ENCODE measurements at regions not wholly inside any gene's neighbourhood (a gene's known extent, or its start where the extent isn't known, plus 50 kb on each side); places are given as distances from the start of the nearest gene placed in this dataset.
A peak's percentile ranks its signal among the peaks of the same experiment; 100 is the strongest.

DNA sequence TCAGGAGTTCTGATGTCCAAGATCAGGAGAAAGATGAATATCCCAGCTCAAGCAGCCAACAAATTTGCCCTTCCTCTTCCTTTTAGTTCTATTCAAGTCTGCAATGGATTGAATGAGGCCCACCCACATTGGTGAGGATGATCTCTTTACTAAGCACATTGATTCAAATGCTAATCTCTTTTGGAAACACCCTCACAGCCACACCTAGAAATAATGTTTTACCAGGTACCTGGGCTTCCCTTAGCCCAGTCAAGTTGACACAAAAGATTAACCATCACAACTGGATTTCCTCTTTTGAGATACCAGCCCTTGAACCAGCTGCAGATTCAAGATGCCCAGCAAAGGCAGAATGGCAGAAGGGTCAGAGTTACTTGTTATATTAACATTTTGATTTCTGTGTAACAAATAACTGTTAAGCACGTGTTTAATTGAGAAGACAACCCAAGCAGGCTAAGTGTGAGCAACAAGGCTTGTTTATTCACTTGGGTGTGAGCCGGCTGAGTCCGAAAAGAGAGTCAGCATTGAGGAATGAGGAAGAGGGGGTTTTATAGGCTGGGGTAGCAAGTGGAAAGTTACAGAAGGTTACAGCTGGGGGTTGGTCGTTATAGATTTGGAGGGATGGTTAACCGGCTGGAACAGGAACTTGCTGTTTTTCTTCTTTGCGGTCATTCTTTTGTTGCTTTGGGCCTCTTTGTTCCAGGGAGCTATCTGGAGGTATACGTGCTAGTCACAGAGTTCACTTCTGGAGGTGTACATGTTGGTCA is 180.3 kb downstream of the EMP1 start:
- Histone ChIP-seq H3K4me1 (ENCODE audit: insufficient read depth, low read length, severe bottlenecking) (peaks cover 100% of the 10 kb centered on the region), H3K4me2 (ENCODE audit: low read length) (peak overlapping the region; percentile 59)

GRCh38 chr12:13375583-13376345 is 179.2 kb downstream of the EMP1 start:
- no peak overlapping the region for H2AFZ ChIP-seq (ENCODE audit: low read length)
- no peaks in the 10 kb centered on the region for H3F3A ChIP-seq (ENCODE audit: insufficient read depth, low read length)
- peak overlapping the region; percentile 56 for H3K4me2 ChIP-seq (ENCODE audit: low read length)
- peak overlapping the region; percentile 2 for H3K4me3 ChIP-seq (ENCODE audit: low read depth, low read length, poor library complexity, severe bottlenecking)
- H3K36me3 ChIP-seq (ENCODE audit: insufficient read depth, low read length): no peaks in the 10 kb centered on the region
- TF ChIP-seq CTCF (IDR thresholded peaks at IDR 0.05; ENCODE audit: low read length) (no peak), EZH2 (IDR thresholded peaks at IDR 0.05; ENCODE audit: borderline replicate concordance, low read length) (no peak)
- H3K4me1 ChIP-seq (ENCODE audit: insufficient read depth, low read length, severe bottlenecking): peaks cover 100% of the 10 kb centered on the region
- peak overlapping the region; percentile 99 for H3K27ac ChIP-seq (ENCODE audit: low read depth, low read length, poor library complexity, severe bottlenecking)
- H3K27me3 ChIP-seq (ENCODE audit: insufficient read depth, low read length): no peaks in the 10 kb centered on the region
- H3K9me2 ChIP-seq (ENCODE audit: low read depth, low read length): no peaks in the 10 kb centered on the region
- no peaks in the 10 kb centered on the region for H4K20me1 ChIP-seq (ENCODE audit: insufficient read depth, low read length)
- H3K79me2 ChIP-seq (ENCODE audit: insufficient read depth, low read length): no peaks in the 10 kb centered on the region
- H3K9me3 ChIP-seq (ENCODE audit: low read length): no peaks in the 10 kb centered on the region
- peak overlapping the region; percentile 55 for H3K9ac ChIP-seq (ENCODE audit: low read length)

More for the DNA sequence above, 180.3 kb downstream of the EMP1 start:
- H3K9me2 ChIP-seq (ENCODE audit: low read depth, low read length): no peaks in the 10 kb centered on the region
- no peaks in the 10 kb centered on the region for H3K79me2 ChIP-seq (ENCODE audit: insufficient read depth, low read length)
- no peaks in the 10 kb centered on the region for H3K27me3 ChIP-seq (ENCODE audit: insufficient read depth, low read length)
- no peaks in the 10 kb centered on the region for H4K20me1 ChIP-seq (ENCODE audit: insufficient read depth, low read length)
- no peaks in the 10 kb centered on the region for H3F3A ChIP-seq (ENCODE audit: insufficient read depth, low read length)
- peak overlapping the region; percentile 75 for H3K9ac ChIP-seq (ENCODE audit: low read length)
- no peaks in the 10 kb centered on the region for H3K9me3 ChIP-seq (ENCODE audit: low read length)
- no peaks in the 10 kb centered on the region for H3K36me3 ChIP-seq (ENCODE audit: insufficient read depth, low read length)
- peak overlapping the region; percentile 2 for H3K4me3 ChIP-seq (ENCODE audit: low read depth, low read length, poor library complexity, severe bottlenecking)
- no peak overlapping the region for H2AFZ ChIP-seq (ENCODE audit: low read length)
- TF ChIP-seq EZH2 (IDR thresholded peaks at IDR 0.05; ENCODE audit: borderline replicate concordance, low read length): no peak
- TF ChIP-seq CTCF (IDR thresholded peaks at IDR 0.05; ENCODE audit: low read length): no peak
- H3K27ac ChIP-seq (ENCODE audit: low read depth, low read length, poor library complexity, severe bottlenecking): peak overlapping the region; percentile 99

GRCh38 chr12:13374793-13375192 is 178.3 kb downstream of the EMP1 start:
- no peak overlapping the region; the same call in 1 of the 2 replicates for H3K9ac ChIP-seq (ENCODE audit: low read length)
- H3K9me2 ChIP-seq (ENCODE audit: low read depth, low read length): no peaks in the 10 kb centered on the region
- H3K27me3 ChIP-seq (ENCODE audit: insufficient read depth, low read length): no peaks in the 10 kb centered on the region
- no peaks in the 10 kb centered on the region for H3K9me3 ChIP-seq (ENCODE audit: low read length)
- H3K4me2 ChIP-seq (ENCODE audit: low read length): peak overlapping the region; percentile 56; the same call in 1 of the 2 replicates
- no peaks in the 10 kb centered on the region for H3F3A ChIP-seq (ENCODE audit: insufficient read depth, low read length)
- peaks cover 90% of the 10 kb centered on the region for H3K4me1 ChIP-seq (ENCODE audit: insufficient read depth, low read length, severe bottlenecking)
- H2AFZ ChIP-seq (ENCODE audit: low read length): no peak overlapping the region
- no peak overlapping the region for H3K4me3 ChIP-seq (ENCODE audit: low read depth, low read length, poor library complexity, severe bottlenecking)
- peak overlapping the region; percentile 99 for H3K27ac ChIP-seq (ENCODE audit: low read depth, low read length, poor library complexity, severe bottlenecking)
- TF ChIP-seq CTCF (IDR thresholded peaks at IDR 0.05; ENCODE audit: low read length) (no peak), EZH2 (IDR thresholded peaks at IDR 0.05; ENCODE audit: borderline replicate concordance, low read length) (no peak)
- no peaks in the 10 kb centered on the region for H3K36me3 ChIP-seq (ENCODE audit: insufficient read depth, low read length)
- H3K79me2 ChIP-seq (ENCODE audit: insufficient read depth, low read length): no peaks in the 10 kb centered on the region
- no peaks in the 10 kb centered on the region for H4K20me1 ChIP-seq (ENCODE audit: insufficient read depth, low read length)

Measured in OCI-LY1 (cell line).